ENCODE measurements at regions not wholly inside any gene's neighbourhood (a gene's known extent, or its start where the extent isn't known, plus 50 kb on each side); places are given as distances from the start of the nearest gene placed in this dataset.

- no peak overlapping the region for H3K27ac ChIP-seq (ENCODE audit: control insufficient read depth, insufficient read depth)
- ChIA-PET POLR2A (no interaction called here), RAD21 (ENCODE audit: unreplicated experiment) (no interaction called here)
Measured at GRCh38 chr5:131068076-131068475, 97.0 kb downstream of the HINT1 start.

More at GRCh38 chr5:131068076-131068475, 97.0 kb downstream of the HINT1 start:
- Histone ChIP-seq H3K4me3 (no peak overlapping the region), H3K4me2 (ENCODE audit: control insufficient read depth, insufficient read depth) (no peak overlapping the region), H3K79me2 (ENCODE audit: control insufficient read depth, insufficient read depth, low read length) (no peaks in the 10 kb centered on the region), H3K9ac (ENCODE audit: control insufficient read depth, insufficient read depth, low read length) (no peak overlapping the region), H3K9me3 (replicated peaks; ENCODE audit: control insufficient read depth, insufficient read depth, low read length) (no peaks in the 10 kb centered on the region; the same call in 2 of the 3 replicates), H3K4me1 (ENCODE audit: control insufficient read depth, insufficient read depth, low read length) (peaks cover 3% of the 10 kb centered on the region; the same call in 1 of the 2 replicates), H3K36me3 (ENCODE audit: control insufficient read depth in 2 of 2, insufficient read depth in 2 of 2, low read length in 1 of 2) (no peaks in the 10 kb centered on the region), H2AFZ (ENCODE audit: control insufficient read depth, low read depth, low read length) (no peak overlapping the region), H4K20me1 (ENCODE audit: control insufficient read depth, insufficient read depth) (no peaks in the 10 kb centered on the region), H3K27me3 (replicated peaks in 1 of 2; ENCODE audit: control insufficient read depth in 2 of 2, insufficient read depth in 2 of 2, low read length in 1 of 2) (no peaks in the 10 kb centered on the region)
- WGBS (ENCODE audit: insufficient coverage, insufficient replicate concordance, low lambda C conversion rate, missing lambda C conversion rate): 97% methylated on average over 3 of the region's 3 CpGs
- TF ChIP-seq BRCA1 (IDR thresholded peaks at IDR 0.05; ENCODE audit: low read depth, low read length) (no peak), CREB1 (IDR thresholded peaks at IDR 0.05; ENCODE audit: low read depth) (no peak), BCL3 (IDR thresholded peaks at IDR 0.05; ENCODE audit: borderline replicate concordance, insufficient read depth, low read depth, low read length, poor library complexity, severe bottlenecking) (no peak), ZSCAN29 (IDR thresholded peaks at IDR 0.05) (no peak), SMAD5 (IDR thresholded peaks at IDR 0.05; ENCODE audit: low read depth) (no peak), SUPT20H (IDR thresholded peaks at IDR 0.05; ENCODE audit: borderline replicate concordance, control insufficient read depth, low read depth, low read length) (no peak), PKNOX1 (IDR thresholded peaks at IDR 0.05) (no peak), SIN3A (IDR thresholded peaks at IDR 0.05; ENCODE audit: low read depth, low read length) (no peak), MXI1 (IDR thresholded peaks at IDR 0.05; ENCODE audit: low read depth, low read length) (no peak), ESRRA (IDR thresholded peaks at IDR 0.05; ENCODE audit: low read length) (no peak), BCL11A (IDR thresholded peaks at IDR 0.05; ENCODE audit: low read depth, low read length) (no peak), SPI1 (IDR thresholded peaks at IDR 0.05; ENCODE audit: borderline replicate concordance, insufficient read depth, low read depth, low read length) (no peak), PAX5 (IDR thresholded peaks at IDR 0.05; ENCODE audit: borderline replicate concordance, low read depth, low read length) (no peak)
- in situ Hi-C loops (cut with MboI) (no loop called here), intact Hi-C loops (cut with micrococcal nuclease; ENCODE audit: unreplicated experiment) (no loop called here)
- ATAC-seq (no peak), DNase-seq (ENCODE audit: low read depth, low spot score) (no peak), FAIRE-seq (no peak)
- no TSS peak for BruUV-seq (replicated peaks)
- ChIA-PET SMC1A (ENCODE audit: uncharacterized antibody, unreplicated experiment) (interaction anchor here (0.9 to 1.3 kb wide), 2 partner anchors 8 to 61 kb away, joined by 3 to 4 read pairs; no protein-coding TSS in a partner anchor), CTCF (no interaction called here)
